CD4-positive, alpha-beta T cell (primary cell): ENCODE measurements at regions not wholly inside any gene's neighbourhood (a gene's known extent, or its start where the extent isn't known, plus 50 kb on each side); places are given as distances from the start of the nearest gene placed in this dataset.

ENCODE experiments used
- ATAC-seq: fragments of 200-7000 bp; cut with Tn5 transposase; one replicate; pipeline ENCODE4 v1.10.0; 2022; ENCODE audit warnings: mild to moderate bottlenecking; ENCODE audit not compliant: poor library complexity
- CTCF ChIA-PET: fragments of 350-600 bp; sonication (Branson Sonifier 250); formaldehyde crosslinking; loops from one replicate; lab custom pipeline; 2021; ENCODE audit warnings: antibody characterized with exemption, inconsistent platforms; lab: Charles Lee
- POLR2A ChIA-PET: fragments of 350-600 bp; sonication (Branson Sonifier 250); formaldehyde crosslinking; loops from one replicate; lab custom pipeline; 2021; ENCODE audit warnings: antibody characterized with exemption, inconsistent platforms; lab: Charles Lee
- DNase-seq, 14 experiments: peaks; one replicate each; pipeline ENCODE4 v3.0.0-alpha.2; 2013 to 2020; ENCODE audit warnings: mixed read lengths in 2 of 14
- H3K27ac ChIP-seq, 2 donors: one replicate each; pipeline versions ENCODE4 v1.5.1 to v1.7.0; 2013; ENCODE audit warnings: low read length in 2 of 2, low read depth in 1 of 2, mild to moderate bottlenecking in 1 of 2
- H3K27me3 ChIP-seq, 2 experiments: 1 replicate in 1 of 2; 2 replicates in 1 of 2; pipeline versions ENCODE4 v1.6.1 to v1.7.0; 2013; ENCODE audit warnings: low read length in 2 of 2, control low read depth in 1 of 2, mild to moderate bottlenecking in 1 of 2, moderate library complexity in 1 of 2; ENCODE audit not compliant: insufficient read depth in 2 of 2, control insufficient read depth in 1 of 2
- H3K36me3 ChIP-seq: one replicate; pipeline ENCODE4 v1.6.1; 2013; ENCODE audit warnings: low read length, control low read depth; ENCODE audit not compliant: insufficient read depth
- H3K4me1 ChIP-seq: one replicate; pipeline ENCODE4 v1.6.1; 2013; ENCODE audit warnings: low read length, control low read depth; ENCODE audit not compliant: insufficient read depth
- H3K4me3 ChIP-seq: one replicate; pipeline ENCODE4 v1.5.1; 2013; ENCODE audit warnings: mild to moderate bottlenecking, low read length, moderate library complexity
- H3K9me3 ChIP-seq, 2 experiments: 1 replicate in 1 of 2; 2 replicates in 1 of 2; pipeline versions ENCODE4 v1.6.1 to v1.7.0; 2013; ENCODE audit warnings: low read length in 2 of 2, mild to moderate bottlenecking in 2 of 2, control low read depth in 1 of 2, moderate library complexity in 1 of 2; ENCODE audit not compliant: control insufficient read depth in 1 of 2, insufficient read depth in 1 of 2
- H3K27ac Mint-ChIP-seq: one replicate; pipeline ENCODE4 v1.8.0; 2020; ENCODE audit warnings: mixed read lengths
- H3K27me3 Mint-ChIP-seq: one replicate; pipeline ENCODE4 v1.8.0; 2021; ENCODE audit warnings: mixed read lengths
- H3K36me3 Mint-ChIP-seq: one replicate; pipeline ENCODE4 v1.8.0; 2021; ENCODE audit warnings: low read depth, mixed read lengths
- H3K4me1 Mint-ChIP-seq: one replicate; pipeline ENCODE4 v1.8.0; 2021; ENCODE audit warnings: low read depth, mixed read lengths
- H3K4me3 Mint-ChIP-seq: one replicate; pipeline ENCODE4 v1.8.0; 2020; ENCODE audit warnings: mild to moderate bottlenecking, mixed read lengths
- H3K9me3 Mint-ChIP-seq: one replicate; pipeline ENCODE4 v1.8.0; 2020; ENCODE audit warnings: mixed read lengths
- intact Hi-C, 2 experiments: fragments of 100-400 bp; cut with DNase I in 1 of 2; cut with micrococcal nuclease in 1 of 2; formaldehyde crosslinking; loops; one replicate each; pipeline versions ENCODE4 v1.15.1 to v1.9.0; 2023 to 2025; cut with DNase I, micrococcal nuclease
- TF ChIP-seq, protein P1 (sequence below): fragments of 200-600 bp; IDR thresholded peaks from one replicate; pipeline ENCODE4 v1.8.0; 2022; ENCODE audit warnings: antibody characterized with exemption, mild to moderate bottlenecking

DNA sequence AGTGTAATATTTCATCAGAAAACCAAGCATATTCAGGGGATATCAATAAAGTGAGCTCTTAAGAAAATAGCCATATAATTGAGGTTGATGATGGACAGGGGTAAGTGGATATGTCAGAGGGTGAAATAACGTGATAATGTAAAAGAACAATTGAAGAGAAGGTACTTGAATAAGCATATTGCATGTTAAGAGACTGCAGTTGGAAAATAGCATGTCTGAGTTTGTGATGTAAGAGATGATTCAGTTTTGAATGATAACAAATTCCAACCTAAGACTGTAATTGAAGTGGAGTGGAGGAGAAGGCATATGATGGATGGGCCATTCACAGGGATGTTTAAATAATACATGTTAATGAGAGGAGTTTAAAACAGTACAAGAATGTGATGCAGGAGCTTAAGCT, 1633.5 kb downstream of the SLITRK1 start:
- Mint-ChIP-seq H3K27ac (no peak overlapping the region), H3K4me3 (no peak overlapping the region), H3K36me3 (no peaks in the 10 kb centered on the region), H3K27me3 (no peaks in the 10 kb centered on the region), H3K4me1 (no peaks in the 10 kb centered on the region), H3K9me3 (peaks cover 12% of the 10 kb centered on the region)
- CTCF ChIA-PET, result no interaction called here
- intact Hi-C loops, result no loop called here
- H3K9me3 ChIP-seq, result no peaks in the 10 kb centered on the region
- no peaks in the 10 kb centered on the region for H3K27me3 ChIP-seq
- H3K27ac ChIP-seq, result no peak overlapping the region
- H3K36me3 ChIP-seq, result no peaks in the 10 kb centered on the region
- ATAC-seq (no peak), DNase-seq (no peak)
- POLR2A ChIA-PET, result no interaction called here
- no peak overlapping the region for H3K4me3 ChIP-seq
- TF ChIP-seq, protein P1, sequence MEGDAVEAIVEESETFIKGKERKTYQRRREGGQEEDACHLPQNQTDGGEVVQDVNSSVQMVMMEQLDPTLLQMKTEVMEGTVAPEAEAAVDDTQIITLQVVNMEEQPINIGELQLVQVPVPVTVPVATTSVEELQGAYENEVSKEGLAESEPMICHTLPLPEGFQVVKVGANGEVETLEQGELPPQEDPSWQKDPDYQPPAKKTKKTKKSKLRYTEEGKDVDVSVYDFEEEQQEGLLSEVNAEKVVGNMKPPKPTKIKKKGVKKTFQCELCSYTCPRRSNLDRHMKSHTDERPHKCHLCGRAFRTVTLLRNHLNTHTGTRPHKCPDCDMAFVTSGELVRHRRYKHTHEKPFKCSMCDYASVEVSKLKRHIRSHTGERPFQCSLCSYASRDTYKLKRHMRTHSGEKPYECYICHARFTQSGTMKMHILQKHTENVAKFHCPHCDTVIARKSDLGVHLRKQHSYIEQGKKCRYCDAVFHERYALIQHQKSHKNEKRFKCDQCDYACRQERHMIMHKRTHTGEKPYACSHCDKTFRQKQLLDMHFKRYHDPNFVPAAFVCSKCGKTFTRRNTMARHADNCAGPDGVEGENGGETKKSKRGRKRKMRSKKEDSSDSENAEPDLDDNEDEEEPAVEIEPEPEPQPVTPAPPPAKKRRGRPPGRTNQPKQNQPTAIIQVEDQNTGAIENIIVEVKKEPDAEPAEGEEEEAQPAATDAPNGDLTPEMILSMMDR, result no peak
- H3K4me1 ChIP-seq, result no peaks in the 10 kb centered on the region

DNA sequence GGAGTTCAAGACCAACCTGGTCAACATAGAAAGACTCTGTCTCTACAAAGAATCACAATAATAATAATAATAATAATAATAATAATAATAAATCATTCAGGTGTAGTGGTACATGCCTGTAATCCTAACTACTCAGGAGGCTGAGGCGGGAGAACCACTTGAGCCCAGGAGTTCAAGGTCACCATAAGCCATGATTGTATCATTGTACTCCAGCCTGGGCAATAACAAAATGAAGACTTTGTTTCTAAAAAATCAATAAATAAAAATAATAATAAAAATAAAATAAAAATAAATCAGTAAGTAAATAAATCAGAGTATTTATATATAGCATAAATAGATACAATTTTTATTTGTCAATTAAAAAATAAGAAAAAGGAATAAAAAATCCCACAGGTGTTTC, 1636.4 kb downstream of the SLITRK1 start:
- DNase-seq (no peak), ATAC-seq (no peak)
- Mint-ChIP-seq H3K27me3 (no peaks in the 10 kb centered on the region), H3K36me3 (no peaks in the 10 kb centered on the region), H3K27ac (no peak overlapping the region), H3K4me3 (no peak overlapping the region), H3K4me1 (no peaks in the 10 kb centered on the region), H3K9me3 (peaks cover 14% of the 10 kb centered on the region)
- TF ChIP-seq, protein P1, result no peak
- H3K27me3 ChIP-seq, result no peaks in the 10 kb centered on the region
- ChIA-PET POLR2A (no interaction called here), CTCF (no interaction called here)
- H3K27ac ChIP-seq, result no peak overlapping the region
- H3K9me3 ChIP-seq, result peaks cover 0 to 3% of the 10 kb centered on the region in 2 experiments
- H3K4me3 ChIP-seq, result no peak overlapping the region
- no peaks in the 10 kb centered on the region for H3K36me3 ChIP-seq
- intact Hi-C loops, result no loop called here
- H3K4me1 ChIP-seq, result no peaks in the 10 kb centered on the region

DNA sequence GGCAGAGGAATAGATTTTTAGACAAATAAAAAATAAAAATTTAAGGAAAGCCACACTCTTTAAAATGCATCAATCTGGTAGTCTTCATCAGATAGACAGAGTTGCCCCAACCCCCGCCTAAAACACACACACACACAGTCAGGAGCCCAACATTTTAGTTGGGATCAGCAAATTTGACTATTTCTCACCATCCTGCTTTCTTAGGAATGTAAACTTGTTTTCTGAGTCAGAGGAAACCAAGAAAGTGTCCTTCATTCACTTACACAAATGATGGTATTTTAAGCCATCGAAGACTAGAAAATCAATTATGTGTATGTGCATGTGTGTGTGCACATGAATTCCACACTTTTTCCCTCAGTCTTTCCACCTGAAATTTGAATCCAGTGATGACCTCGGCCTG, 1657.5 kb downstream of the SLITRK1 start:
- no peak overlapping the region for H3K4me3 ChIP-seq
- ChIA-PET CTCF (no interaction called here), POLR2A (no interaction called here)
- ATAC-seq, result no peak
- peaks cover 4 to 8% of the 10 kb centered on the region in 2 experiments for H3K9me3 ChIP-seq
- H3K36me3 Mint-ChIP-seq, result no peaks in the 10 kb centered on the region
- no peak overlapping the region for H3K27ac ChIP-seq
- H3K27ac Mint-ChIP-seq, result no peak overlapping the region
- no peaks in the 10 kb centered on the region for H3K27me3 Mint-ChIP-seq
- DNase-seq, result no peak
- intact Hi-C loops, result no loop called here
- H3K36me3 ChIP-seq, result no peaks in the 10 kb centered on the region
- TF ChIP-seq, protein P1, result no peak
- H3K27me3 ChIP-seq, result no peaks in the 10 kb centered on the region
- H3K4me1 ChIP-seq, result no peaks in the 10 kb centered on the region
- no peaks in the 10 kb centered on the region for H3K4me1 Mint-ChIP-seq
- no peak overlapping the region for H3K4me3 Mint-ChIP-seq
- peaks cover 15% of the 10 kb centered on the region for H3K9me3 Mint-ChIP-seq
